ENCODE measurements at regions not wholly inside any gene's neighbourhood (a gene's known extent, or its start where the extent isn't known, plus 50 kb on each side); places are given as distances from the start of the nearest gene placed in this dataset.

- Histone ChIP-seq H3K79me1 (ENCODE audit: insufficient read depth, low read depth, low read length, poor library complexity, severe bottlenecking) (no peaks in the 10 kb centered on the region), H4K20me1 (ENCODE audit: control insufficient read depth, insufficient read depth, insufficient read length) (no peaks in the 10 kb centered on the region), H3K79me2 (ENCODE audit: insufficient read depth, low read length) (no peaks in the 10 kb centered on the region), H3K4me2 (ENCODE audit: insufficient read depth, insufficient read length, low read length) (no peak overlapping the region), H3K4ac (ENCODE audit: low read depth, low read length) (no peak overlapping the region), H3T11ph (ENCODE audit: low read length) (no peak overlapping the region), H4K5ac (ENCODE audit: insufficient read length, low read depth, low read length) (no peak overlapping the region), H2AFZ (ENCODE audit: low read length) (no peak overlapping the region), H3K4me1 (ENCODE audit: insufficient read depth, low read length) (no peaks in the 10 kb centered on the region), H2BK5ac (ENCODE audit: insufficient read length, low read length) (no peak overlapping the region), H3K18ac (ENCODE audit: insufficient read length, low read depth, low read length) (no peak overlapping the region), H2AK5ac (ENCODE audit: insufficient read length, low read length) (no peak overlapping the region), H3K56ac (ENCODE audit: insufficient read length, low read depth, low read length) (no peak overlapping the region), H3K9ac (ENCODE audit: extremely low read depth, insufficient read length, low read length) (no peak overlapping the region), H2BK12ac (ENCODE audit: insufficient read length, low read depth, low read length) (no peak overlapping the region), H3K23me2 (ENCODE audit: insufficient read length, low read depth, low read length, poor library complexity, severe bottlenecking) (no peaks in the 10 kb centered on the region), H4K8ac (replicated peaks; ENCODE audit: insufficient read length, low read depth, low read length) (no peak overlapping the region), H3K27ac (ENCODE audit: insufficient read length, low read depth, low read length) (no peak overlapping the region), H2BK20ac (ENCODE audit: low read depth, low read length, poor library complexity, severe bottlenecking) (no peak overlapping the region), H3K14ac (ENCODE audit: insufficient read depth, low read length) (no peak overlapping the region), H2BK120ac (ENCODE audit: low read depth, low read length, poor library complexity, severe bottlenecking) (no peak overlapping the region), H3K23ac (ENCODE audit: insufficient read length, low read depth, low read length) (no peak overlapping the region), H3K27me3 (ENCODE audit: insufficient read depth, low read length) (no peaks in the 10 kb centered on the region), H3K9me3 (ENCODE audit: control insufficient read depth, low read depth, low read length) (no peaks in the 10 kb centered on the region), H2BK15ac (ENCODE audit: low read depth, low read length) (no peak overlapping the region), H4K91ac (ENCODE audit: insufficient read length, low read depth, low read length) (no peak overlapping the region)
- H3K9me3 Mint-ChIP-seq, result peaks cover 7 to 9% of the 10 kb centered on the region in 2 experiments; a peak in 4 of 5 replicates
- no peak overlapping the region for H3K4me3 Mint-ChIP-seq
- peaks cover 14% of the 10 kb centered on the region for H3K27me3 Mint-ChIP-seq (ENCODE audit: low read depth)
- no peaks in the 10 kb centered on the region; a peak in 3 of 7 replicates for H3K36me3 Mint-ChIP-seq (ENCODE audit: insufficient read depth in 1 of 3, low read depth in 3 of 3)
- TF ChIP-seq CTCF (conservative IDR thresholded peaks at IDR 0.05), result no peak
- no peak for DNase-seq
- no CpG with 5 or more reads among the region's 37 CpGs for WGBS (ENCODE audit: extremely low coverage, insufficient read length, low lambda C conversion rate)
- peaks cover 3 to 5% of the 10 kb centered on the region in 2 experiments for H3K4me1 Mint-ChIP-seq
- H3K27ac Mint-ChIP-seq, result no peak overlapping the region
Observed at GRCh38 chr11:133782116-133782725, 63.1 kb downstream of the SPATA19 start.

Data from H9 (cell line).